Neural progenitor cell (in vitro differentiated cells): ENCODE measurements at regions not wholly inside any gene's neighbourhood (a gene's known extent, or its start where the extent isn't known, plus 50 kb on each side); places are given as distances from the start of the nearest gene placed in this dataset.

Experiments
- DNase-seq: peaks from one replicate; pipeline ENCODE4 v3.0.0-alpha.2; 2016; ENCODE audit warnings: low spot score
- H2AFZ ChIP-seq: fragments of 200-600 bp; sonication (generic); replicated peaks from 2 replicates; pipeline ENCODE4 v1.6.1; 2016; ENCODE audit warnings: antibody characterized with exemption
- H3F3A ChIP-seq: fragments of 200-600 bp; sonication (generic); 2 replicates; pipeline ENCODE4 v1.6.1; 2016; ENCODE audit warnings: antibody characterized with exemption, low read depth
- H3K27ac ChIP-seq: fragments of 200-600 bp; sonication (generic); 2 replicates; pipeline ENCODE4 v1.5.1; 2016; ENCODE audit warnings: mild to moderate bottlenecking
- H3K27me3 ChIP-seq: fragments of 200-600 bp; sonication (generic); 2 replicates; pipeline ENCODE4 v1.6.1; 2016; ENCODE audit warnings: mild to moderate bottlenecking, moderate library complexity
- H3K36me3 ChIP-seq: fragments of 200-600 bp; sonication (generic); 2 replicates; pipeline ENCODE4 v1.5.1; 2016
- H3K4me1 ChIP-seq: fragments of 200-600 bp; sonication (generic); 2 replicates; pipeline ENCODE4 v1.6.1; 2016; ENCODE audit warnings: mixed run types
- H3K4me2 ChIP-seq: fragments of 200-600 bp; sonication (generic); 2 replicates; pipeline ENCODE4 v1.6.1; 2016
- H3K4me3 ChIP-seq: fragments of 200-600 bp; sonication (generic); 2 replicates; pipeline ENCODE4 v1.5.1; 2016
- H3K79me2 ChIP-seq: fragments of 200-600 bp; sonication (generic); 2 replicates; pipeline ENCODE4 v1.6.1; 2016; ENCODE audit warnings: low read depth
- H3K9ac ChIP-seq: fragments of 200-600 bp; sonication (generic); 2 replicates; pipeline ENCODE4 v1.6.1; 2016
- H3K9me3 ChIP-seq: fragments of 200-600 bp; sonication (generic); 2 replicates; pipeline ENCODE4 v1.5.1; 2016; ENCODE audit warnings: low read depth
- H4K20me1 ChIP-seq: fragments of 200-600 bp; sonication (generic); 2 replicates; pipeline ENCODE4 v1.6.1; 2016; ENCODE audit warnings: low read depth
- H3K27ac Mint-ChIP-seq: 3 replicates; pipeline ENCODE4 v1.8.0; 2021; ENCODE audit warnings: mixed read lengths
- H3K27me3 Mint-ChIP-seq: 2 replicates; pipeline ENCODE4 v1.8.0; 2022; ENCODE audit warnings: low read depth, mild to moderate bottlenecking, inconsistent platforms, moderate library complexity, mixed read lengths; ENCODE audit not compliant: insufficient read depth
- H3K36me3 Mint-ChIP-seq: 3 replicates; pipeline ENCODE4 v1.8.0; 2021; ENCODE audit warnings: mixed read lengths
- H3K4me1 Mint-ChIP-seq: 3 replicates; pipeline ENCODE4 v1.8.0; 2021; ENCODE audit warnings: mixed read lengths
- H3K4me3 Mint-ChIP-seq: 3 replicates; pipeline ENCODE4 v1.8.0; 2021; ENCODE audit warnings: mild to moderate bottlenecking, moderate library complexity, mixed read lengths
- H3K9me3 Mint-ChIP-seq: 3 replicates; pipeline ENCODE4 v1.8.0; 2020; ENCODE audit warnings: mixed read lengths
- EZH2 ChIP-seq: fragments of 200-600 bp; sonication (generic); IDR thresholded peaks from 2 replicates; pipeline ENCODE4 v1.6.1; 2017; ENCODE audit warnings: antibody characterized with exemption, mild to moderate bottlenecking, moderate library complexity
- EZH2phosphoT487 ChIP-seq: fragments of 200-600 bp; sonication (generic); IDR thresholded peaks from 2 replicates; pipeline ENCODE4 v1.6.1; 2017; ENCODE audit warnings: antibody characterized with exemption
- TF ChIP-seq, protein P1 (sequence below): fragments of 200-600 bp; sonication (generic); IDR thresholded peaks from 2 replicates; pipeline ENCODE4 v1.5.1; 2017; ENCODE audit warnings: antibody characterized with exemption, mild to moderate bottlenecking

DNA sequence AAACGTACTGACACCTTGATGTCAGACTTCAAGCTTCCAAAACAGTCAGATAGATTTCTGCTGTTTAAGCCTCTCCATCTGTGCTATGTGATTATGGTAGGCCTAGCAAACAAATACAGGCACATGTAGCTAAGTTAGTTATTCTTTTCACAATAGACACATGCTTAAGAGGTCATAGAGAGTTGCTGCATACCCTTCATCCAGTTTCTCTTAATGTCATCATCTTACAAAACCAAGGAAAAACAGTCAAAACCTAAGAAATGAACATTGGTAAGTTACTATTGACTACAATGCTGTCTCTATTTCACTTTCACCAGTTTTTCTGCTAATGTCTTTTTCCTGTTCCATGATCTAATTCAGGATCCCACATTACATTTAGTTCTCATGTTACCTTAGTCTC, 946.8 kb downstream of the TUSC7 start:
- Histone ChIP-seq H3F3A (peaks cover 11% of the 10 kb centered on the region), H3K9me3 (no peaks in the 10 kb centered on the region), H3K79me2 (no peaks in the 10 kb centered on the region), H3K4me3 (no peak overlapping the region), H4K20me1 (no peaks in the 10 kb centered on the region), H3K27ac (no peak overlapping the region), H3K4me2 (no peak overlapping the region), H3K36me3 (no peaks in the 10 kb centered on the region), H3K4me1 (peaks cover 25% of the 10 kb centered on the region), H3K27me3 (no peaks in the 10 kb centered on the region), H2AFZ (no peak overlapping the region), H3K9ac (no peak overlapping the region)
- Mint-ChIP-seq H3K4me3 (no peak overlapping the region), H3K27ac (no peak overlapping the region), H3K27me3 (peaks cover 2% of the 10 kb centered on the region), H3K36me3 (no peaks in the 10 kb centered on the region), H3K9me3 (no peaks in the 10 kb centered on the region), H3K4me1 (peaks cover 12% of the 10 kb centered on the region)
- DNase-seq: no peak
- TF ChIP-seq EZH2: no peak
- TF ChIP-seq, protein P1, sequence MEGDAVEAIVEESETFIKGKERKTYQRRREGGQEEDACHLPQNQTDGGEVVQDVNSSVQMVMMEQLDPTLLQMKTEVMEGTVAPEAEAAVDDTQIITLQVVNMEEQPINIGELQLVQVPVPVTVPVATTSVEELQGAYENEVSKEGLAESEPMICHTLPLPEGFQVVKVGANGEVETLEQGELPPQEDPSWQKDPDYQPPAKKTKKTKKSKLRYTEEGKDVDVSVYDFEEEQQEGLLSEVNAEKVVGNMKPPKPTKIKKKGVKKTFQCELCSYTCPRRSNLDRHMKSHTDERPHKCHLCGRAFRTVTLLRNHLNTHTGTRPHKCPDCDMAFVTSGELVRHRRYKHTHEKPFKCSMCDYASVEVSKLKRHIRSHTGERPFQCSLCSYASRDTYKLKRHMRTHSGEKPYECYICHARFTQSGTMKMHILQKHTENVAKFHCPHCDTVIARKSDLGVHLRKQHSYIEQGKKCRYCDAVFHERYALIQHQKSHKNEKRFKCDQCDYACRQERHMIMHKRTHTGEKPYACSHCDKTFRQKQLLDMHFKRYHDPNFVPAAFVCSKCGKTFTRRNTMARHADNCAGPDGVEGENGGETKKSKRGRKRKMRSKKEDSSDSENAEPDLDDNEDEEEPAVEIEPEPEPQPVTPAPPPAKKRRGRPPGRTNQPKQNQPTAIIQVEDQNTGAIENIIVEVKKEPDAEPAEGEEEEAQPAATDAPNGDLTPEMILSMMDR: no peak

DNA sequence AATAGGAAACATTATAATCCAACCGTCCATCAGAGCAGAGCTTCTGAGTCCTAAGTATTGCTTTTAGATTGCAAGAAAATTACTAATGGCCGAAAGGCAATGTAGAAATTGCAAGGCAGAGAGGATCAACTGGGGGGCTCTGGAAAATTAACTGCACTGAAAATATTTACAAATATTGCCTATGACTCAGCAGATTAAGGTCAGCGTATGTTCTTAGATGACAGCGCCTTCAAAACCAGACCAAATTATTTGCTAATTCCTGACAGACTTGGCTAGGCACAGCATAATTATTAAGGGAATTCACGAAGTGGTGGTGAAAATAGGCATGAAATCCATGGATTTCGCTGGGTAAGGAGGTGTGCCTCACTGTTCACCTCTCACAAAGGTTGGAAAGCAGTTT, 947.7 kb downstream of the TUSC7 start:
- peaks cover 12% of the 10 kb centered on the region for H3K4me1 Mint-ChIP-seq
- no peaks in the 10 kb centered on the region for H3K9me3 Mint-ChIP-seq
- no peak overlapping the region for H3K4me3 Mint-ChIP-seq
- Histone ChIP-seq H3F3A (peaks cover 11% of the 10 kb centered on the region), H3K9ac (no peak overlapping the region), H4K20me1 (no peaks in the 10 kb centered on the region), H3K4me2 (no peak overlapping the region), H2AFZ (no peak overlapping the region), H3K4me3 (no peak overlapping the region), H3K27me3 (no peaks in the 10 kb centered on the region), H3K27ac (no peak overlapping the region), H3K79me2 (no peaks in the 10 kb centered on the region), H3K4me1 (peaks cover 29% of the 10 kb centered on the region), H3K9me3 (no peaks in the 10 kb centered on the region), H3K36me3 (no peaks in the 10 kb centered on the region)
- H3K36me3 Mint-ChIP-seq: no peaks in the 10 kb centered on the region
- H3K27me3 Mint-ChIP-seq: peaks cover 3% of the 10 kb centered on the region
- H3K27ac Mint-ChIP-seq: no peak overlapping the region
- DNase-seq: no peak
- TF ChIP-seq, protein P1: no peak
- TF ChIP-seq EZH2: no peak
- no peak for TF ChIP-seq EZH2phosphoT487

DNA sequence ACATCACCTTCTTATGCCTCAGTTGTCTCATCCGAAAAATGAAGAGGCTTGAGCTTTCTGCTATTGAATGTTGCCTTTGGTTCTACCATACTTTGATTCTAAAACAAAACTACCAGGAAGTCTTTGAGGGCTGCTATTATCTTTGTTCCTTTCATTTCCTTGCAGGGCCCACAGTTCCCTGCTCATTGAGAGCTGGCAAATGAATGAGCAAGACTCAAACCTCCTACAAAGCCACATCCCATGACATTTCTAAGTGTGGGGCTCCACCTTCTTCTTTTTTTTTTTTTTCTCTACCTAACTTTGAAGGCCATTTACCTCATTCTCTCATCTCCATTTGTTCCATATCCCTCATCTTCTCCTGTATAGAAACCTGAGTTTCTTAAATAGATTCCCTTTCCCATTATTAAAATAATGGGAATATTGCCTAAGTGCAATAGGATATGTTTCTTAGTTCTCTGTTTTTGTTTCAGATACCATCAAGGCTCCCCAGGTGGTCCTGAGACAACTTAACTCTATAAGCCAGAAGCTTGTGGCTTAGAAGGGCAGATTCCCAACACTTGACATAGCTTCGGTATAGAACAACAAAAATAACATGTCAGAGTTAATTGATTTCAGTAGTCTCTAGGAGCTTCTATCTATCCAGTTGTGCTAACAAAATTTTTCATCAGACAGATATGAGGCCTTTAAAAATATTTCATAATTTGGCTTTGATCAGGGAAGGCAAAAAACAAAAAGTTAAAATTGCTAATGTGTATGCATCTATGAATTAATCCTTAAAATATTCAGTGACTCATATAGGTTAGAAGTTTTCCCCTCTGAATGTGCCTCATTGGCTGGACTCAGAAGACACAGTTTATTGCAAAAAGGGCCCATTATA, 951.6 kb downstream of the TUSC7 start:
- H3K4me3 ChIP-seq: no peak overlapping the region
- DNase-seq: peak; percentile 13
- Mint-ChIP-seq H3K27me3 (peaks cover 3% of the 10 kb centered on the region), H3K36me3 (no peaks in the 10 kb centered on the region), H3K27ac (peak overlapping the region; percentile 32), H3K9me3 (no peaks in the 10 kb centered on the region), H3K4me1 (peaks cover 6% of the 10 kb centered on the region), H3K4me3 (no peak overlapping the region)
- TF ChIP-seq, protein P1: no peak
- no peak for TF ChIP-seq EZH2phosphoT487
- TF ChIP-seq EZH2: no peak
- no peak overlapping the region for H2AFZ ChIP-seq
- H3K9me3 ChIP-seq: no peaks in the 10 kb centered on the region
- H3F3A ChIP-seq: peaks cover 3% of the 10 kb centered on the region
- H4K20me1 ChIP-seq: no peaks in the 10 kb centered on the region
- no peaks in the 10 kb centered on the region for H3K27me3 ChIP-seq
- H3K36me3 ChIP-seq: no peaks in the 10 kb centered on the region
- no peak overlapping the region for H3K9ac ChIP-seq
- peak overlapping the region; percentile 11 for H3K4me2 ChIP-seq
- no peaks in the 10 kb centered on the region for H3K79me2 ChIP-seq
- H3K4me1 ChIP-seq: peaks cover 20% of the 10 kb centered on the region
- H3K27ac ChIP-seq: no peak overlapping the region
